B cell (primary cell): ENCODE measurements at regions not wholly inside any gene's neighbourhood (a gene's known extent, or its start where the extent isn't known, plus 50 kb on each side); places are given as distances from the start of the nearest gene placed in this dataset.

ENCODE experiments used
- EZH2 ChIP-seq: IDR thresholded peaks from 2 replicates; pipeline ENCODE4 v1.6.1; 2012; ENCODE audit warnings: borderline replicate concordance, low read depth, mild to moderate bottlenecking, moderate library complexity, low read length; ENCODE audit not compliant: insufficient read depth, poor library complexity, severe bottlenecking
- TF ChIP-seq, protein P1 (sequence below): fragments of 200-600 bp; IDR thresholded peaks from one replicate; pipeline ENCODE4 v1.8.0; 2022; ENCODE audit warnings: antibody characterized with exemption, mild to moderate bottlenecking

DNA sequence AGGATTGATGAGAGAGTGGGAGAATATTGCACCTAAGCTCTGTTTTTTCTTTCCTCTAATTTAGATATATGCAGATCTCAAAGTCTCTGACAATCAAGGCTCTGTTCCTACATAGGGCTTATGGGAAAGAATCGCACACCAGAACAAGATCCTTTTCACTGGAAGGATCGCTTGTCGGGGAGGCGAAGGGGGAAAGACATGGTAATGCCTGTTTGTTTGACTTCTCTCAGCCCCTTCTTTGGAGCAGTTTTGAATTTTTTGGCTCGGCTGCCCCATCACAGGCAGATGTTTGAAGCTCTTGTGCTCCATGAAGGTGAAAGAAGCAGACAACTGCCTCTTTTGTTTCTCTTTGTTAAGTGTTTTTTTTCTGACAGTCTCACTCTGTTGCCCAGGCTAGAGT, 599.9 kb upstream of the ZNF608 start:
- no peak for TF ChIP-seq EZH2
- TF ChIP-seq, protein P1, sequence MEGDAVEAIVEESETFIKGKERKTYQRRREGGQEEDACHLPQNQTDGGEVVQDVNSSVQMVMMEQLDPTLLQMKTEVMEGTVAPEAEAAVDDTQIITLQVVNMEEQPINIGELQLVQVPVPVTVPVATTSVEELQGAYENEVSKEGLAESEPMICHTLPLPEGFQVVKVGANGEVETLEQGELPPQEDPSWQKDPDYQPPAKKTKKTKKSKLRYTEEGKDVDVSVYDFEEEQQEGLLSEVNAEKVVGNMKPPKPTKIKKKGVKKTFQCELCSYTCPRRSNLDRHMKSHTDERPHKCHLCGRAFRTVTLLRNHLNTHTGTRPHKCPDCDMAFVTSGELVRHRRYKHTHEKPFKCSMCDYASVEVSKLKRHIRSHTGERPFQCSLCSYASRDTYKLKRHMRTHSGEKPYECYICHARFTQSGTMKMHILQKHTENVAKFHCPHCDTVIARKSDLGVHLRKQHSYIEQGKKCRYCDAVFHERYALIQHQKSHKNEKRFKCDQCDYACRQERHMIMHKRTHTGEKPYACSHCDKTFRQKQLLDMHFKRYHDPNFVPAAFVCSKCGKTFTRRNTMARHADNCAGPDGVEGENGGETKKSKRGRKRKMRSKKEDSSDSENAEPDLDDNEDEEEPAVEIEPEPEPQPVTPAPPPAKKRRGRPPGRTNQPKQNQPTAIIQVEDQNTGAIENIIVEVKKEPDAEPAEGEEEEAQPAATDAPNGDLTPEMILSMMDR: no peak
